K562 (cell line): ENCODE measurements at regions not wholly inside any gene's neighbourhood (a gene's known extent, or its start where the extent isn't known, plus 50 kb on each side); places are given as distances from the start of the nearest gene placed in this dataset.

Experiments used
- ARID3A ChIP-seq: IDR thresholded peaks from 2 replicates; pipeline ENCODE4 v1.6.1; 2012; ENCODE audit warnings: low read depth, low read length, improper control_type of control experiment, borderline replicate concordance
- CTCF ChIP-seq, 3 experiments: IDR thresholded peaks in 2 of 3; conservative IDR thresholded peaks in 1 of 3; 2 replicates each; pipeline ENCODE4 v1.5.1; 2011 to 2012; ENCODE audit warnings: low read length in 3 of 3, mild to moderate bottlenecking in 3 of 3, control low read depth in 2 of 3, improper control_type of control experiment in 1 of 3, inconsistent platforms in 1 of 3, low read depth in 1 of 3, mixed read lengths in 1 of 3, moderate library complexity in 1 of 3; ENCODE audit not compliant: insufficient read depth in 2 of 3
- EZH2 ChIP-seq: IDR thresholded peaks from 2 replicates; pipeline ENCODE4 v1.6.1; 2012; ENCODE audit warnings: low read depth, mild to moderate bottlenecking, inconsistent platforms, low read length, borderline replicate concordance
- ID3 ChIP-seq, 2 experiments: fragments of 250-450 bp in 1 of 2; fragments of 450-650 bp in 1 of 2; sonication (Bioruptor Pico) in 1 of 2; IDR thresholded peaks; 2 replicates each; pipeline versions ENCODE4 v1.6.1 to v1.8.0; 2016 to 2021; ENCODE audit warnings: mild to moderate bottlenecking in 2 of 2, moderate library complexity in 2 of 2, missing compliant biosample characterization in 1 of 2, missing genetic modification characterization in 1 of 2
- MAFG ChIP-seq: fragments of 450-650 bp; conservative IDR thresholded peaks from 2 replicates; pipeline ENCODE4 v1.6.1; 2016; ENCODE audit warnings: missing genetic modification characterization, missing compliant biosample characterization
- NCOR1 ChIP-seq: fragments of 450-650 bp; IDR thresholded peaks from 2 replicates; pipeline ENCODE4 v1.6.1; 2016; ENCODE audit warnings: mild to moderate bottlenecking, moderate library complexity
- TBL1XR1 ChIP-seq, 2 experiments: IDR thresholded peaks; 2 replicates each; pipeline ENCODE4 v1.6.1; 2012; ENCODE audit warnings: improper control_type of control experiment in 2 of 2, low read length in 2 of 2, mild to moderate bottlenecking in 1 of 2
- ZNF184 ChIP-seq: sonication (generic); formaldehyde crosslinking; IDR thresholded peaks from 2 replicates; pipeline ENCODE4 v1.5.0; 2020; ENCODE audit warnings: missing genetic modification reagents
- ZNF644 ChIP-seq: fragments of 200-800 bp; sonication (Bioruptor generic); IDR thresholded peaks from 2 replicates; pipeline ENCODE4 v1.6.1; 2016; ENCODE audit warnings: low read depth, missing genetic modification characterization, missing compliant biosample characterization

- no peak for TF ChIP-seq MAFG (tag)
- TF ChIP-seq EZH2, result no peak
- no peak for TF ChIP-seq TBL1XR1 (IDR thresholded peaks at IDR 0.05; ENCODE audit: low read length in 2 of 2)
- TF ChIP-seq CTCF (IDR thresholded peaks at IDR 0.05 in 2 of 3, conservative IDR thresholded peaks at IDR 0.05 in 1 of 3; ENCODE audit: insufficient read depth in 2 of 3, low read depth in 1 of 3, low read length in 3 of 3), result no peak
- no peak for TF ChIP-seq ARID3A
- no peak for TF ChIP-seq ID3 (CRISPR knock-in tag; IDR thresholded peaks at IDR 0.05)
- TF ChIP-seq ID3 (tag; IDR thresholded peaks at IDR 0.05), result no peak
- TF ChIP-seq NCOR1, result no peak
- no peak for TF ChIP-seq ZNF644 (tag)
- TF ChIP-seq ZNF184 (CRISPR knock-in tag), result no peak
Observed at GRCh38 chr2:11939523-11939922, 193.1 kb downstream of the LPIN1 start.
